GM12878 (cell line): ENCODE measurements at regions not wholly inside any gene's neighbourhood (a gene's known extent, or its start where the extent isn't known, plus 50 kb on each side); places are given as distances from the start of the nearest gene placed in this dataset.

ENCODE experiments used
- ATAC-seq: fragments of 200-7000 bp; cut with Tn5 transposase; 3 replicates; pipeline ENCODE4 v1.9.1; 2020; ENCODE audit warnings: mild to moderate bottlenecking, moderate library complexity
- BruUV-seq: library from RNA; stranded (reverse); fragments of 400-500 nt; replicated peaks from 2 replicates; lab custom pipeline; 2021; lab: Mats Ljungman, UMichigan
- CTCF ChIA-PET: fragments of 300-600 bp; sonication (Branson Sonifier 250); formaldehyde crosslinking; extraction: SDS; loops from one replicate; lab custom pipeline; 2021; ENCODE audit warnings: inconsistent platforms; lab: Yijun Ruan, JAX
- POLR2A ChIA-PET: fragments of 350-600 bp; formaldehyde crosslinking; extraction: SDS; loops from one replicate; lab custom pipeline; 2021; ENCODE audit warnings: inconsistent platforms; lab: Charles Lee
- RAD21 ChIA-PET: fragments of 300-600 bp; sonication (Branson Sonifier 250); formaldehyde crosslinking; loops from one replicate; lab custom pipeline; 2023; ENCODE audit warnings: antibody characterized with exemption; ENCODE audit not compliant: unreplicated experiment; lab: Charles Lee
- SMC1A ChIA-PET: fragments of 300-600 bp; sonication (Branson Sonifier 250); formaldehyde crosslinking; loops from one replicate; lab custom pipeline; 2023; ENCODE audit not compliant: unreplicated experiment, uncharacterized antibody; lab: Charles Lee
- DNase-seq: peaks from one replicate; pipeline ENCODE4 v3.0.0-alpha.2; 2011; ENCODE audit warnings: low read depth, low spot score
- FAIRE-seq: peaks from 3 replicates; lab custom pipeline; 2011; peaks lifted over from hg19 to GRCh38; lab: Jason Lieb, UNC
- H2AFZ ChIP-seq: 2 replicates; pipeline ENCODE4 v1.6.0; 2011; ENCODE audit warnings: low read depth, low read length, control low read depth; ENCODE audit not compliant: control insufficient read depth
- H3K27ac ChIP-seq: 2 replicates; pipeline ENCODE4 v1.5.1; 2011; ENCODE audit warnings: control low read depth; ENCODE audit not compliant: control insufficient read depth, insufficient read depth
- H3K27me3 ChIP-seq, 2 experiments: replicated peaks in 1 of 2; 2 replicates each; pipeline versions ENCODE4 v1.6.0 to v1.6.1; 2011; ENCODE audit warnings: low read length in 1 of 2; ENCODE audit not compliant: control insufficient read depth in 2 of 2, insufficient read depth in 2 of 2
- H3K36me3 ChIP-seq, 2 experiments: 2 replicates each; pipeline ENCODE4 v1.5.1; 2011; ENCODE audit warnings: low read length in 1 of 2; ENCODE audit not compliant: control insufficient read depth in 2 of 2, insufficient read depth in 2 of 2
- H3K4me1 ChIP-seq: 2 replicates; pipeline ENCODE4 v1.6.1; 2011; ENCODE audit warnings: mild to moderate bottlenecking, low read length, moderate library complexity, mixed read lengths; ENCODE audit not compliant: control insufficient read depth, insufficient read depth
- H3K4me2 ChIP-seq: 2 replicates; pipeline ENCODE4 v1.6.0; 2011; ENCODE audit warnings: control low read depth; ENCODE audit not compliant: control insufficient read depth, insufficient read depth
- H3K4me3 ChIP-seq: fragments of 200-600 bp; sonication (generic); 2 replicates; pipeline ENCODE4 v1.5.1; 2016
- H3K79me2 ChIP-seq: 2 replicates; pipeline ENCODE4 v1.6.0; 2011; ENCODE audit warnings: low read length; ENCODE audit not compliant: control insufficient read depth, insufficient read depth
- H3K9ac ChIP-seq: 2 replicates; pipeline ENCODE4 v1.8.0; 2011; ENCODE audit warnings: low read length, control low read depth, mixed read lengths; ENCODE audit not compliant: control insufficient read depth, insufficient read depth
- H3K9me3 ChIP-seq: replicated peaks from 3 replicates; pipeline ENCODE4 v1.5.1; 2011; ENCODE audit warnings: mild to moderate bottlenecking, low read length; ENCODE audit not compliant: control insufficient read depth, insufficient read depth
- H4K20me1 ChIP-seq: 2 replicates; pipeline ENCODE4 v1.6.0; 2011; ENCODE audit not compliant: control insufficient read depth, insufficient read depth
- CHD4 ChIP-seq: fragments of 200-600 bp; sonication (generic); IDR thresholded peaks from 2 replicates; pipeline ENCODE4 v1.6.1; 2016; ENCODE audit warnings: mild to moderate bottlenecking
- EGR1 ChIP-seq, 2 experiments: IDR thresholded peaks; 1 replicate in 1 of 2; 2 replicates in 1 of 2; pipeline ENCODE4 v1.6.1; 2011 to 2012; ENCODE audit warnings: low read depth in 2 of 2, low read length in 2 of 2, borderline replicate concordance in 1 of 2, mild to moderate bottlenecking in 1 of 2, moderate library complexity in 1 of 2
- FOXM1 ChIP-seq: IDR thresholded peaks from 2 replicates; pipeline ENCODE4 v1.6.1; 2012; ENCODE audit warnings: low read depth, mild to moderate bottlenecking, inconsistent platforms, low read length, moderate library complexity
- IKZF2 ChIP-seq, 2 experiments: fragments of 450-650 bp; IDR thresholded peaks; 2 replicates each; pipeline ENCODE4 v1.6.1; 2017; ENCODE audit warnings: mild to moderate bottlenecking in 2 of 2, moderate library complexity in 2 of 2
- JUNB ChIP-seq: IDR thresholded peaks from 2 replicates; pipeline ENCODE4 v1.6.1; 2016; ENCODE audit warnings: antibody characterized with exemption, mild to moderate bottlenecking
- NR2C2 ChIP-seq: IDR thresholded peaks from 2 replicates; pipeline ENCODE4 v1.6.1; 2011; ENCODE audit warnings: borderline replicate concordance, low read depth; ENCODE audit not compliant: control insufficient read depth, insufficient read length
- NR2F1 ChIP-seq: fragments of 450-650 bp; conservative IDR thresholded peaks from 2 replicates; pipeline ENCODE4 v1.6.1; 2017; ENCODE audit warnings: mild to moderate bottlenecking
- SMAD5 ChIP-seq: IDR thresholded peaks from 2 replicates; pipeline ENCODE4 v1.6.1; 2016; ENCODE audit warnings: antibody characterized with exemption, low read depth
- SPI1 ChIP-seq: IDR thresholded peaks from 2 replicates; pipeline ENCODE4 v1.6.1; 2011; ENCODE audit warnings: low read depth, mild to moderate bottlenecking, low read length, moderate library complexity, borderline replicate concordance; ENCODE audit not compliant: insufficient read depth
- ZBTB4 ChIP-seq: fragments of 450-650 bp; formaldehyde crosslinking; IDR thresholded peaks from 2 replicates; pipeline ENCODE4 v1.4.0; 2022; ENCODE audit warnings: mild to moderate bottlenecking, moderate library complexity
- WGBS: methylation state at CpG from one replicate; pipeline ENCODE4 v1.1.6; 2016; ENCODE audit warnings: low lambda C conversion rate; ENCODE audit not compliant: insufficient replicate concordance, insufficient coverage; ENCODE audit errors: missing lambda C conversion rate; 5-methylcytosine and 5-hydroxymethylcytosine counted together
- in situ Hi-C: fragments of 300-500 bp; cut with MboI; formaldehyde crosslinking; loops from 9 replicates; pipeline ENCODE4 v1.14.3; 2018; ENCODE audit warnings: mixed read lengths
- intact Hi-C: fragments of 100-400 bp; cut with micrococcal nuclease; formaldehyde crosslinking; loops from one replicate; pipeline ENCODE4 v1.14.2; 2022; ENCODE audit not compliant: unreplicated experiment

- WGBS, result 50% methylated on average over 6 of the region's 6 CpGs
- POLR2A ChIA-PET, result no interaction called here
- intact Hi-C loops (no loop called here), in situ Hi-C loops (no loop called here)
- H3K9ac ChIP-seq, result no peak overlapping the region
- H3K4me1 ChIP-seq, result no peaks in the 10 kb centered on the region
- H4K20me1 ChIP-seq, result no peaks in the 10 kb centered on the region
- no peak overlapping the region for H3K4me3 ChIP-seq
- no peak overlapping the region for H2AFZ ChIP-seq
- TF ChIP-seq NR2C2 (peak; percentile 11), IKZF2 (IDR thresholded peaks at IDR 0.05) (no peak)
- no TSS peak for BruUV-seq
- no peaks in the 10 kb centered on the region for H3K9me3 ChIP-seq
- no peak for ATAC-seq
- no peaks in the 10 kb centered on the region for H3K36me3 ChIP-seq
- RAD21 ChIA-PET, result no interaction called here
- SMC1A ChIA-PET, result no interaction called here
- no peak overlapping the region for H3K4me2 ChIP-seq
- no peak for DNase-seq
- H3K27me3 ChIP-seq, result no peaks in the 10 kb centered on the region
- H3K27ac ChIP-seq, result no peak overlapping the region
- CTCF ChIA-PET, result no interaction called here
- no peaks in the 10 kb centered on the region for H3K79me2 ChIP-seq
- FAIRE-seq, result no peak
Observed at GRCh38 chr6:155629652-155630051, 174.0 kb upstream of the NOX3 start.

- no peaks in the 10 kb centered on the region for H3K36me3 ChIP-seq
- no peak overlapping the region for H3K4me2 ChIP-seq
- H3K9me3 ChIP-seq, result no peaks in the 10 kb centered on the region
- TF ChIP-seq NR2F1 (no peak), JUNB (peak; percentile 34; the same call in 1 of the 2 replicates), SPI1 (peak; percentile 84), SMAD5 (no peak), CHD4 (no peak), FOXM1 (no peak), EGR1 (IDR thresholded peaks at IDR 0.05; ENCODE audit: borderline replicate concordance in 1 of 2, low read depth in 2 of 2, low read length in 2 of 2) (peak in 1 of 2 experiments; percentile 38; a peak in 1 of 3 replicates), ZBTB4 (no peak), IKZF2 (IDR thresholded peaks at IDR 0.05) (0 out of 4 replicates have a peak, but pooled peaks of 1 of the 2 experiments have one; percentile 24)
- peak; percentile 90 for ATAC-seq
- no peak overlapping the region for H3K9ac ChIP-seq
- in situ Hi-C loops, result no loop called here
- CTCF ChIA-PET, result interaction anchor here (0.9 kb wide), 1 partner anchor 73 kb away, joined by 3 read pairs; no protein-coding TSS in a partner anchor
- RAD21 ChIA-PET, result no interaction called here
- POLR2A ChIA-PET, result no interaction called here
- intact Hi-C loops, result no loop called here
- H3K79me2 ChIP-seq, result no peaks in the 10 kb centered on the region
- H3K27ac ChIP-seq, result no peak overlapping the region
- H3K4me3 ChIP-seq, result no peak overlapping the region
- no peaks in the 10 kb centered on the region for H4K20me1 ChIP-seq
- no peak for FAIRE-seq
- WGBS, result 7% methylated on average over 7 of the region's 7 CpGs
- H3K4me1 ChIP-seq, result no peaks in the 10 kb centered on the region
- no TSS peak for BruUV-seq
- DNase-seq, result peak; percentile 8
- SMC1A ChIA-PET, result interaction anchor here (0.5 to 1.1 kb wide), 2 partner anchors 298 to 814 kb away, joined by 3 read pairs; no protein-coding TSS in a partner anchor
- no peak overlapping the region for H2AFZ ChIP-seq
- no peaks in the 10 kb centered on the region for H3K27me3 ChIP-seq
Observed at GRCh38 chr6:155628306-155628705, 172.7 kb upstream of the NOX3 start.
